ENCODE measurements at regions not wholly inside any gene's neighbourhood (a gene's known extent, or its start where the extent isn't known, plus 50 kb on each side); places are given as distances from the start of the nearest gene placed in this dataset.

GRCh38 chr5:74462356-74462755, 178.2 kb downstream of the ENC1 start:
- TF ChIP-seq, protein P1, sequence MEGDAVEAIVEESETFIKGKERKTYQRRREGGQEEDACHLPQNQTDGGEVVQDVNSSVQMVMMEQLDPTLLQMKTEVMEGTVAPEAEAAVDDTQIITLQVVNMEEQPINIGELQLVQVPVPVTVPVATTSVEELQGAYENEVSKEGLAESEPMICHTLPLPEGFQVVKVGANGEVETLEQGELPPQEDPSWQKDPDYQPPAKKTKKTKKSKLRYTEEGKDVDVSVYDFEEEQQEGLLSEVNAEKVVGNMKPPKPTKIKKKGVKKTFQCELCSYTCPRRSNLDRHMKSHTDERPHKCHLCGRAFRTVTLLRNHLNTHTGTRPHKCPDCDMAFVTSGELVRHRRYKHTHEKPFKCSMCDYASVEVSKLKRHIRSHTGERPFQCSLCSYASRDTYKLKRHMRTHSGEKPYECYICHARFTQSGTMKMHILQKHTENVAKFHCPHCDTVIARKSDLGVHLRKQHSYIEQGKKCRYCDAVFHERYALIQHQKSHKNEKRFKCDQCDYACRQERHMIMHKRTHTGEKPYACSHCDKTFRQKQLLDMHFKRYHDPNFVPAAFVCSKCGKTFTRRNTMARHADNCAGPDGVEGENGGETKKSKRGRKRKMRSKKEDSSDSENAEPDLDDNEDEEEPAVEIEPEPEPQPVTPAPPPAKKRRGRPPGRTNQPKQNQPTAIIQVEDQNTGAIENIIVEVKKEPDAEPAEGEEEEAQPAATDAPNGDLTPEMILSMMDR (IDR thresholded peaks at IDR 0.05; ENCODE audit: borderline replicate concordance, insufficient read depth, low read depth, low read length) = no peak
- no peak overlapping the region for H3K4me3 ChIP-seq (ENCODE audit: low read depth, low read length)

- TF ChIP-seq, protein P1 (IDR thresholded peaks at IDR 0.05; ENCODE audit: borderline replicate concordance, insufficient read depth, low read depth, low read length) = no peak
- no peak overlapping the region for H3K4me3 ChIP-seq (ENCODE audit: low read depth, low read length)
These were observed 179.3 kb downstream of the ENC1 start for GRCh38 chr5:74461251-74461650.

DNA sequence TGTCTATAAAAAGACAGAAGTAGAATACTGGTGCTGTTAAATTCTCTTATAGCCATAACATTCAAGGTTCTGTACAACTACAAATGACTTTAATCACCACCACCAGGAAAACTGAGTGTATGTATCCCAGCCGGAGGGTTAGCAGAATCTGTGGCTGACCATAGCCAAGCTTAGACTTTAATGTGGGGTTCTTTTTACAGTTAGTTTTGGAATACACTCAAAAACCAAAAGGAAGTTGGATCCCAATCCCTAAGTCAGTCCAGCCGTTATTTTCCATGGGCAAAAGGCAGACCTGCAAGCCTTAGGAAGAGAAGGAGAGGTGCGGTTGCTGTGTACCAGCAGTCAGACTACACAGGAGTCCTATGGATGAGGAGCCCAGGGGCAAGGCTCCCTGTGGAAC, 179.8 kb downstream of the ENC1 start:
- no peak overlapping the region for H3K4me3 ChIP-seq (ENCODE audit: low read depth, low read length)
- TF ChIP-seq, protein P1 (IDR thresholded peaks at IDR 0.05; ENCODE audit: borderline replicate concordance, insufficient read depth, low read depth, low read length) = no peak

- TF ChIP-seq, protein P1 (IDR thresholded peaks at IDR 0.05; ENCODE audit: borderline replicate concordance, insufficient read depth, low read depth, low read length) = no peak
- H3K4me3 ChIP-seq (ENCODE audit: low read depth, low read length) = no peak overlapping the region
These were observed 180.5 kb downstream of the ENC1 start for GRCh38 chr5:74459984-74460383.

- no peak overlapping the region for H3K4me3 ChIP-seq (ENCODE audit: low read depth, low read length)
- TF ChIP-seq, protein P1 (IDR thresholded peaks at IDR 0.05; ENCODE audit: borderline replicate concordance, insufficient read depth, low read depth, low read length) = no peak
These were observed 182.7 kb downstream of the ENC1 start for GRCh38 chr5:74457876-74458275.

DNA sequence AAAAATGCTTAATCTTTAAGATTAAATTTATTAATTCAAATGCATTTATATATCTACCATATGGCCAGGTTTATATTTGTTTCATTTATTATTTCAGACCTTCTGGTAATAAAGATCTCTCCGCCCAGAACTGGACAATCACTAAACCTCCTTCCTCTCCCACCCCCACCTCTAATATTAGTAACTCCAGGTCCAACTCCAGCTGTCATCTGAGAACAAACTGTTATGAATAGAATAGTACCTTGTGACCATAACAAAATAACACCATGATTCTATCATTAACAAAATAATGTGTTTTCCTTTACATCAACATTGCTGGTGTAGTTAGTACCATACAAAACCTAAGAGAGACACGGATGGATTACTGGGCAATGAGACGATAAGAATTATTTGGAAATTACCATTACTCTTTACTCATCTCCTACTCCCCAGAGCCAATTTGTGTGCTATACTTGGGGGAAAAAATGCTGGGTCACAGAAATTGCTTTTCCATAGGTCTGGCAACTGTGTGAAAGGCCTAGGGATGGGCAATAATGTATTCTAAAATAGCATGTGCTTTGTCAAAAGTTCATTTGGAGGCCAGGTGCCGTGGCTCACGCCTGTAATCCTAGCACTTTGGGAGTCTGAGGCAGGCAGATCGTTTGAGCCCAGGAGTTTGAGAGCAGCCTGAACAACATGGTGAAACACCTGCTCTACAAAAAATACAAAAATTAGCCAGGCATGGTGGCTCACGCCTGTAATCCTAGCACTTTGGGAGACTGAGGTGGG, 186.1 kb downstream of the ENC1 start:
- no peak overlapping the region for H3K4me3 ChIP-seq (ENCODE audit: low read depth, low read length)
- TF ChIP-seq, protein P1 (IDR thresholded peaks at IDR 0.05; ENCODE audit: borderline replicate concordance, insufficient read depth, low read depth, low read length) = no peak

GRCh38 chr5:74452856-74453255, 187.7 kb downstream of the ENC1 start:
- H3K4me3 ChIP-seq (ENCODE audit: low read depth, low read length) = no peak overlapping the region
- TF ChIP-seq, protein P1 (IDR thresholded peaks at IDR 0.05; ENCODE audit: borderline replicate concordance, insufficient read depth, low read depth, low read length) = no peak
